C1 segment of cervical spinal cord (tissue), 14 donors: ENCODE measurements at regions not wholly inside any gene's neighbourhood (a gene's known extent, or its start where the extent isn't known, plus 50 kb on each side); places are given as distances from the start of the nearest gene placed in this dataset.
"Not testable (repeated sequence)": the region's sequence is repeated elsewhere in the genome, so short reads cannot be mapped to it uniquely, and the experiment has no call there.

Source experiments
- DNase-seq, 14 donors: peaks; one replicate each; lab custom pipeline; 2025; lab: John Stamatoyannopoulos, UW

- no peak for DNase-seq
Measured at GRCh38 chr6:30832864-30833263, 51.5 kb upstream of the DDR1 start.

- DNase-seq = no peak
Measured at GRCh38 chr6:30830438-30830837, 53.9 kb upstream of the DDR1 start.

- no peak for DNase-seq
Measured at GRCh38 chr6:30829639-30830255, 54.6 kb upstream of the DDR1 start.

GRCh38 chr6:30829033-30829432 lies 55.3 kb upstream of the DDR1 start:
- no peak for DNase-seq

GRCh38 chr6:30828027-30828962 lies 56.0 kb upstream of the DDR1 start:
- peak; percentile 39 to 87 (median 77) for DNase-seq

GRCh38 chr6:30826961-30827342 lies 57.4 kb upstream of the DDR1 start:
- DNase-seq = no peak

- DNase-seq = no peak
Measured at GRCh38 chr6:30824698-30825097, 59.6 kb upstream of the DDR1 start.

- DNase-seq = no peak
Measured at GRCh38 chr6:30823534-30823865, 60.8 kb upstream of the DDR1 start.

GRCh38 chr6:30821862-30822784 lies 62.2 kb upstream of the DDR1 start:
- DNase-seq = peak in 1 of 14 donors; percentile 31

- DNase-seq = no peak
Measured at GRCh38 chr6:30820193-30820592, 64.1 kb upstream of the DDR1 start.

GRCh38 chr6:30819297-30819917 lies 64.9 kb upstream of the DDR1 start:
- no peak for DNase-seq

GRCh38 chr6:30818391-30818841 lies 65.9 kb upstream of the DDR1 start:
- no peak for DNase-seq

- no peak for DNase-seq
Measured at GRCh38 chr6:30816791-30817739, 67.3 kb upstream of the DDR1 start.

- not testable (repeated sequence) for DNase-seq
Measured at GRCh38 chr6:30816296-30816695, 68.0 kb upstream of the DDR1 start.

GRCh38 chr6:30815041-30815742 lies 69.1 kb upstream of the DDR1 start:
- DNase-seq = not testable (repeated sequence)

- no peak for DNase-seq
Measured at GRCh38 chr6:30814146-30815040, 69.9 kb upstream of the DDR1 start.

- DNase-seq = no peak
Measured at GRCh38 chr6:30813631-30814145, 69.3 kb upstream of the IER3 start.

GRCh38 chr6:30810813-30811339 lies 66.5 kb upstream of the IER3 start:
- no peak for DNase-seq
